Lower lobe of right lung (tissue), 2 donors: ENCODE measurements at regions not wholly inside any gene's neighbourhood (a gene's known extent, or its start where the extent isn't known, plus 50 kb on each side); places are given as distances from the start of the nearest gene placed in this dataset.
"Not testable (repeated sequence)": the region's sequence is repeated elsewhere in the genome, so short reads cannot be mapped to it uniquely, and the experiment has no call there.

Experiments
- ATAC-seq, 2 donors: fragments of 200-7000 bp; cut with Tn5 transposase; one replicate each; pipeline ENCODE4 v1.9.1; 2020 to 2022; ENCODE audit warnings: mild to moderate bottlenecking in 2 of 2, moderate library complexity in 2 of 2
- DNase-seq: peaks from one replicate; pipeline ENCODE4 v3.0.0-alpha.2; 2020
- H3K27ac ChIP-seq: fragments of 200-600 bp; one replicate; pipeline ENCODE4 v1.8.0; 2022
- H3K27me3 ChIP-seq: fragments of 200-600 bp; one replicate; pipeline ENCODE4 v1.8.0; 2022; ENCODE audit warnings: low read depth
- H3K36me3 ChIP-seq: fragments of 200-600 bp; one replicate; pipeline ENCODE4 v1.8.0; 2022; ENCODE audit warnings: mild to moderate bottlenecking
- H3K4me1 ChIP-seq: fragments of 200-600 bp; one replicate; pipeline ENCODE4 v1.8.0; 2022
- H3K4me3 ChIP-seq: fragments of 200-600 bp; one replicate; pipeline ENCODE4 v1.8.0; 2022; ENCODE audit warnings: mild to moderate bottlenecking
- H3K9me3 ChIP-seq: fragments of 200-600 bp; one replicate; pipeline ENCODE4 v1.8.0; 2022
- CTCF ChIP-seq: fragments of 200-600 bp; IDR thresholded peaks from one replicate; pipeline ENCODE4 v1.8.0; 2022; ENCODE audit warnings: antibody characterized with exemption, mild to moderate bottlenecking
- intact Hi-C: fragments of 100-400 bp; cut with DNase I; formaldehyde crosslinking; loops from one replicate; pipeline ENCODE4 v1.11.0; 2022
- donor health status: DM: no; HTN: yes; CAD: no; lungs with severe emphysema.

- no peaks in the 10 kb centered on the region for H3K36me3 ChIP-seq
- no peaks in the 10 kb centered on the region for H3K4me1 ChIP-seq
- ATAC-seq (no peak), DNase-seq (no peak)
- H3K9me3 ChIP-seq: no peaks in the 10 kb centered on the region
- intact Hi-C loops: no loop called here
- no peak for TF ChIP-seq CTCF
- H3K27me3 ChIP-seq: no peaks in the 10 kb centered on the region
- no peak overlapping the region for H3K27ac ChIP-seq
- no peak overlapping the region for H3K4me3 ChIP-seq
Measured at GRCh38 chrX:85570496-85570895, 191.0 kb upstream of the POF1B start.

GRCh38 chrX:85569686-85570085 lies 190.2 kb upstream of the POF1B start:
- DNase-seq: no peak

GRCh38 chrX:85569096-85569495 lies 189.6 kb upstream of the POF1B start:
- no peak for TF ChIP-seq CTCF
- Histone ChIP-seq H3K27me3 (no peaks in the 10 kb centered on the region), H3K9me3 (no peaks in the 10 kb centered on the region), H3K27ac (no peak overlapping the region), H3K4me1 (no peaks in the 10 kb centered on the region), H3K4me3 (no peak overlapping the region), H3K36me3 (no peaks in the 10 kb centered on the region)
- no peak for ATAC-seq
- DNase-seq: no peak
- intact Hi-C loops: no loop called here

More at GRCh38 chrX:85569686-85570085, 190.2 kb upstream of the POF1B start:
- no peaks in the 10 kb centered on the region for H3K27me3 ChIP-seq
- intact Hi-C loops: no loop called here
- no peak for ATAC-seq
- no peak overlapping the region for H3K4me3 ChIP-seq
- no peaks in the 10 kb centered on the region for H3K36me3 ChIP-seq
- TF ChIP-seq CTCF: no peak
- no peaks in the 10 kb centered on the region for H3K9me3 ChIP-seq
- H3K27ac ChIP-seq: no peak overlapping the region
- no peaks in the 10 kb centered on the region for H3K4me1 ChIP-seq

GRCh38 chrX:85561231-85561630 lies 181.8 kb upstream of the POF1B start:
- H3K36me3 ChIP-seq: no peaks in the 10 kb centered on the region
- intact Hi-C loops: no loop called here
- H3K27me3 ChIP-seq: no peaks in the 10 kb centered on the region
- H3K9me3 ChIP-seq: no peaks in the 10 kb centered on the region
- no peak for TF ChIP-seq CTCF
- ATAC-seq (no peak), DNase-seq (no peak)
- H3K4me3 ChIP-seq: no peak overlapping the region
- no peak overlapping the region for H3K27ac ChIP-seq
- H3K4me1 ChIP-seq: no peaks in the 10 kb centered on the region

GRCh38 chrX:85544609-85545008 lies 165.1 kb upstream of the POF1B start:
- Histone ChIP-seq H3K9me3 (no peaks in the 10 kb centered on the region), H3K36me3 (no peaks in the 10 kb centered on the region), H3K27me3 (no peaks in the 10 kb centered on the region), H3K27ac (no peak overlapping the region), H3K4me1 (no peaks in the 10 kb centered on the region), H3K4me3 (no peak overlapping the region)
- DNase-seq (no peak), ATAC-seq (no peak)
- intact Hi-C loops: no loop called here
- peak; percentile 27 for TF ChIP-seq CTCF

GRCh38 chrX:85543866-85544265 lies 164.4 kb upstream of the POF1B start:
- no peak for TF ChIP-seq CTCF
- H3K27ac ChIP-seq: no peak overlapping the region
- DNase-seq (no peak), ATAC-seq (no peak)
- no peaks in the 10 kb centered on the region for H3K27me3 ChIP-seq
- H3K9me3 ChIP-seq: no peaks in the 10 kb centered on the region
- H3K4me1 ChIP-seq: no peaks in the 10 kb centered on the region
- H3K4me3 ChIP-seq: no peak overlapping the region
- H3K36me3 ChIP-seq: no peaks in the 10 kb centered on the region
- intact Hi-C loops: no loop called here

- H3K27me3 ChIP-seq, H3K4me3 ChIP-seq, DNase-seq, H3K4me1 ChIP-seq, intact Hi-C loops, H3K36me3 ChIP-seq, ATAC-seq, H3K9me3 ChIP-seq, H3K27ac ChIP-seq: not testable (repeated sequence)
Measured at GRCh38 chrX:85529141-85529540, 149.7 kb upstream of the POF1B start.
